ENCODE measurements at regions not wholly inside any gene's neighbourhood (a gene's known extent, or its start where the extent isn't known, plus 50 kb on each side); places are given as distances from the start of the nearest gene placed in this dataset.

GRCh38 chr2:104088745-104089144 is 765.2 kb upstream of the POU3F3 start:
- Histone ChIP-seq H3K4me2 (ENCODE audit: insufficient read depth, low read length) (no peak overlapping the region), H3K79me2 (ENCODE audit: insufficient read depth, low read length) (no peaks in the 10 kb centered on the region), H3K27me3 (ENCODE audit: insufficient read depth, low read length) (no peaks in the 10 kb centered on the region), H3K27ac (ENCODE audit: low read depth, low read length) (no peak overlapping the region), H3K4me1 (ENCODE audit: insufficient read depth, low read length) (no peaks in the 10 kb centered on the region), H3K4me3 (ENCODE audit: insufficient read depth, low read length) (no peak overlapping the region), H4K20me1 (ENCODE audit: insufficient read depth, low read length) (no peaks in the 10 kb centered on the region), H2AFZ (ENCODE audit: low read length) (no peak overlapping the region), H3K36me3 (ENCODE audit: insufficient read depth, low read length) (no peaks in the 10 kb centered on the region), H3K9me3 (ENCODE audit: low read depth, low read length) (peaks cover 3% of the 10 kb centered on the region)
- no peak for DNase-seq (ENCODE audit: insufficient read length, low spot score, missing footprints)
- TF ChIP-seq, protein P1, sequence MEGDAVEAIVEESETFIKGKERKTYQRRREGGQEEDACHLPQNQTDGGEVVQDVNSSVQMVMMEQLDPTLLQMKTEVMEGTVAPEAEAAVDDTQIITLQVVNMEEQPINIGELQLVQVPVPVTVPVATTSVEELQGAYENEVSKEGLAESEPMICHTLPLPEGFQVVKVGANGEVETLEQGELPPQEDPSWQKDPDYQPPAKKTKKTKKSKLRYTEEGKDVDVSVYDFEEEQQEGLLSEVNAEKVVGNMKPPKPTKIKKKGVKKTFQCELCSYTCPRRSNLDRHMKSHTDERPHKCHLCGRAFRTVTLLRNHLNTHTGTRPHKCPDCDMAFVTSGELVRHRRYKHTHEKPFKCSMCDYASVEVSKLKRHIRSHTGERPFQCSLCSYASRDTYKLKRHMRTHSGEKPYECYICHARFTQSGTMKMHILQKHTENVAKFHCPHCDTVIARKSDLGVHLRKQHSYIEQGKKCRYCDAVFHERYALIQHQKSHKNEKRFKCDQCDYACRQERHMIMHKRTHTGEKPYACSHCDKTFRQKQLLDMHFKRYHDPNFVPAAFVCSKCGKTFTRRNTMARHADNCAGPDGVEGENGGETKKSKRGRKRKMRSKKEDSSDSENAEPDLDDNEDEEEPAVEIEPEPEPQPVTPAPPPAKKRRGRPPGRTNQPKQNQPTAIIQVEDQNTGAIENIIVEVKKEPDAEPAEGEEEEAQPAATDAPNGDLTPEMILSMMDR (IDR thresholded peaks at IDR 0.05; ENCODE audit: extremely low read depth, low read depth, low read length) = no peak

DNA sequence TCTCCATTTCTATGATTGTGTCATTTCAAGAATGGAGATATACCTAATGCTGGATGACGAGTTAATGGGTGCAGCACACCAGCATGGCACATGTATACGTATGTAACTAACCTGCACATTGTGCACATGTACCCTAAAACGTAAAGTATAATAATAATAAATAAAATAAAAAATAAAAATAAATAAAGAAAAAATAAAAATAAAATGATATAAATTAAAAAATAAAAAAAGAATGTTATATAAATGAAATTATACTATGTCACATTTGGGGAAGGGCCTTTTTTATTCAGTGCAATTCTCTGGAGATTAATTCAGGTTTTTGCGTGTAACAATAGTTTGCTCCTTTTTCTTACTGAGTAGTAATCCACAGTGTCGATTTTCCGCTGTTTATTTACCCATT is 763.5 kb upstream of the POU3F3 start:
- H3K4me3 ChIP-seq (ENCODE audit: insufficient read depth, low read length) = no peak overlapping the region

GRCh38 chr2:104091894-104092293 is 762.0 kb upstream of the POU3F3 start:
- no peak for DNase-seq (ENCODE audit: insufficient read length, low spot score, missing footprints)
- H3K9me3 ChIP-seq (ENCODE audit: low read depth, low read length) = peaks cover 3% of the 10 kb centered on the region
- TF ChIP-seq, protein P1 (IDR thresholded peaks at IDR 0.05; ENCODE audit: extremely low read depth, low read depth, low read length) = no peak
- H3K4me1 ChIP-seq (ENCODE audit: insufficient read depth, low read length) = no peaks in the 10 kb centered on the region
- H4K20me1 ChIP-seq (ENCODE audit: insufficient read depth, low read length) = no peaks in the 10 kb centered on the region
- no peaks in the 10 kb centered on the region for H3K36me3 ChIP-seq (ENCODE audit: insufficient read depth, low read length)
- no peak overlapping the region for H3K4me3 ChIP-seq (ENCODE audit: insufficient read depth, low read length)
- H3K4me2 ChIP-seq (ENCODE audit: insufficient read depth, low read length) = no peak overlapping the region
- no peaks in the 10 kb centered on the region for H3K27me3 ChIP-seq (ENCODE audit: insufficient read depth, low read length)
- H3K27ac ChIP-seq (ENCODE audit: low read depth, low read length) = no peak overlapping the region
- no peak overlapping the region for H2AFZ ChIP-seq (ENCODE audit: low read length)
- no peaks in the 10 kb centered on the region for H3K79me2 ChIP-seq (ENCODE audit: insufficient read depth, low read length)

More for the DNA sequence above, 763.5 kb upstream of the POU3F3 start:
- H3K9me3 ChIP-seq (ENCODE audit: low read depth, low read length) = peaks cover 3% of the 10 kb centered on the region
- H3K27me3 ChIP-seq (ENCODE audit: insufficient read depth, low read length) = no peaks in the 10 kb centered on the region
- no peak overlapping the region for H2AFZ ChIP-seq (ENCODE audit: low read length)
- H3K36me3 ChIP-seq (ENCODE audit: insufficient read depth, low read length) = no peaks in the 10 kb centered on the region
- TF ChIP-seq, protein P1 (IDR thresholded peaks at IDR 0.05; ENCODE audit: extremely low read depth, low read depth, low read length) = no peak
- H4K20me1 ChIP-seq (ENCODE audit: insufficient read depth, low read length) = no peaks in the 10 kb centered on the region
- H3K79me2 ChIP-seq (ENCODE audit: insufficient read depth, low read length) = no peaks in the 10 kb centered on the region
- no peaks in the 10 kb centered on the region for H3K4me1 ChIP-seq (ENCODE audit: insufficient read depth, low read length)
- no peak overlapping the region for H3K27ac ChIP-seq (ENCODE audit: low read depth, low read length)
- DNase-seq (ENCODE audit: insufficient read length, low spot score, missing footprints) = no peak
- H3K4me2 ChIP-seq (ENCODE audit: insufficient read depth, low read length) = no peak overlapping the region

DNA sequence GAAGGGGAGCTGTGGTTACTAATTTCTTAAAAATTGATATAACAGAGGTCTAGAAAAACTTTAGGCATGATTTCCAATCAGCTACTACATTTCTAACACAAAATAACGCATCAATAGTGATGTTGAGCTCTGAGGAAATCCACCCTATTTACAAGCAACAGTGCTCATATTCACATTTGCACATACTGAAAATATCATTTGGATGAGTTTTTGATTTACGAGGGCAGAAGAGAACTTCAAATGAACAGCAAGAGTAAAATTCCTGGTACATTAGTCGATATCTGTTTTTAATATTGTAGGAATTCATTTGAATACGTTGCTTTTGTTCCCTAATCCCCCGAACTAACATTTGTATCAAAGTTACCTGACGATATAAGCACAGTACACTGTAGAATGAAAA is 761.0 kb upstream of the POU3F3 start:
- Histone ChIP-seq H3K27me3 (ENCODE audit: insufficient read depth, low read length) (no peaks in the 10 kb centered on the region), H3K4me2 (ENCODE audit: insufficient read depth, low read length) (no peak overlapping the region), H3K9me3 (ENCODE audit: low read depth, low read length) (peaks cover 3% of the 10 kb centered on the region), H3K36me3 (ENCODE audit: insufficient read depth, low read length) (no peaks in the 10 kb centered on the region), H3K4me3 (ENCODE audit: insufficient read depth, low read length) (no peak overlapping the region), H4K20me1 (ENCODE audit: insufficient read depth, low read length) (no peaks in the 10 kb centered on the region), H3K79me2 (ENCODE audit: insufficient read depth, low read length) (no peaks in the 10 kb centered on the region), H3K4me1 (ENCODE audit: insufficient read depth, low read length) (no peaks in the 10 kb centered on the region), H2AFZ (ENCODE audit: low read length) (no peak overlapping the region), H3K27ac (ENCODE audit: low read depth, low read length) (no peak overlapping the region)
- TF ChIP-seq, protein P1 (IDR thresholded peaks at IDR 0.05; ENCODE audit: extremely low read depth, low read depth, low read length) = no peak
- no peak for DNase-seq (ENCODE audit: insufficient read length, low spot score, missing footprints)
